NT2/D1 (cell line): ENCODE measurements at regions not wholly inside any gene's neighbourhood (a gene's known extent, or its start where the extent isn't known, plus 50 kb on each side); places are given as distances from the start of the nearest gene placed in this dataset.
"Not testable (repeated sequence)": the region's sequence is repeated elsewhere in the genome, so short reads cannot be mapped to it uniquely, and the experiment has no call there.

Experiments
- DNase-seq: peaks from one replicate; pipeline ENCODE4 v3.0.0-alpha.2; 2011; ENCODE audit warnings: low read depth, low spot score
- H3K27me3 ChIP-seq: 2 replicates; pipeline ENCODE4 v1.6.0; 2011; ENCODE audit warnings: mild to moderate bottlenecking; ENCODE audit not compliant: insufficient read length, insufficient read depth
- H3K36me3 ChIP-seq: 2 replicates; pipeline ENCODE4 v1.6.1; 2011; ENCODE audit warnings: mild to moderate bottlenecking, low read length, mixed read lengths; ENCODE audit not compliant: insufficient read depth, insufficient read length
- H3K4me1 ChIP-seq: 2 replicates; pipeline ENCODE4 v1.5.1; 2011; ENCODE audit not compliant: insufficient read depth, insufficient read length
- H3K4me3 ChIP-seq: 2 replicates; pipeline ENCODE4 v1.5.1; 2011; ENCODE audit warnings: low read depth; ENCODE audit not compliant: insufficient read length
- H3K9ac ChIP-seq: 2 replicates; pipeline ENCODE4 v1.6.0; 2011; ENCODE audit warnings: low read depth; ENCODE audit not compliant: insufficient read length
- H3K9me3 ChIP-seq: 2 replicates; pipeline ENCODE4 v1.5.1; 2011; ENCODE audit warnings: mild to moderate bottlenecking, low read length; ENCODE audit not compliant: insufficient read depth
- SUZ12 ChIP-seq: IDR thresholded peaks from 2 replicates; pipeline ENCODE4 v1.6.1; 2011; ENCODE audit not compliant: insufficient read length, insufficient read depth; ENCODE audit errors: extremely low read depth
- YY1 ChIP-seq: IDR thresholded peaks from 2 replicates; pipeline ENCODE4 v1.6.1; 2011; ENCODE audit not compliant: insufficient read length, insufficient read depth
- ZNF274 ChIP-seq: IDR thresholded peaks from 2 replicates; pipeline ENCODE4 v1.6.1; 2011; ENCODE audit warnings: mild to moderate bottlenecking, low read depth, low read length

GRCh38 chrY:7672796-7673195 lies 761.2 kb upstream of the AMELY start:
- no peaks in the 10 kb centered on the region for H3K4me1 ChIP-seq
- H3K4me3 ChIP-seq = no peak overlapping the region
- no peak overlapping the region for H3K9ac ChIP-seq
- H3K9me3 ChIP-seq = no peaks in the 10 kb centered on the region
- H3K36me3 ChIP-seq = no peaks in the 10 kb centered on the region
- no peak for DNase-seq
- H3K27me3 ChIP-seq = no peaks in the 10 kb centered on the region
- TF ChIP-seq ZNF274 (no peak), SUZ12 (no peak), YY1 (no peak)

DNA sequence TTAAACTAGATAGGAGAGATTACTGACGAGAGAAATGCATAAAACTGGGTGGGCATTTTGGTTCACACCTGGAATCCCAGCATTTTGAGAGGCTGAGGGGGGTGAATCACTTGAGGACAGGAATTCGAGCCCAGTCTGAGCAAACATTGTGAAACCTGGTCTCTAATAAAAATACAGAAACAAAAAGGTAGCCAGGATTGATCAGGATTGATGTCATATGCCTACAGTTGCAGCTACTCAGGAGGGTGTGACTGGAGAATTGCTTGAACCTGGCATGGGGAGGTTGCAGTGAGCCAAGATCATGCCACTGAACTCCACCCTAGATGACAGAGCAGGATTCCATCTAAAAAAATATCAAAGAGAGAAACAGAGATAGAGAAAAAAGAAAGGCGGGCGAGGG lies 751.7 kb upstream of the AMELY start:
- Histone ChIP-seq H3K9ac (no peak overlapping the region), H3K9me3 (no peaks in the 10 kb centered on the region), H3K4me3 (no peak overlapping the region), H3K27me3 (no peaks in the 10 kb centered on the region), H3K36me3 (no peaks in the 10 kb centered on the region), H3K4me1 (no peaks in the 10 kb centered on the region)
- DNase-seq = no peak
- TF ChIP-seq YY1 (no peak), ZNF274 (no peak), SUZ12 (no peak)

GRCh38 chrY:7659047-7659446 lies 747.5 kb upstream of the AMELY start:
- DNase-seq = no peak
- Histone ChIP-seq H3K4me3 (no peak overlapping the region), H3K36me3 (no peaks in the 10 kb centered on the region), H3K9me3 (no peaks in the 10 kb centered on the region), H3K4me1 (no peaks in the 10 kb centered on the region), H3K9ac (no peak overlapping the region), H3K27me3 (no peaks in the 10 kb centered on the region)
- no peak for TF ChIP-seq SUZ12
- no peak for TF ChIP-seq ZNF274
- TF ChIP-seq YY1 = no peak

GRCh38 chrY:7656596-7656995 lies 745.0 kb upstream of the AMELY start:
- Histone ChIP-seq H3K4me3 (no peak overlapping the region), H3K36me3 (no peaks in the 10 kb centered on the region), H3K27me3 (no peaks in the 10 kb centered on the region), H3K4me1 (no peaks in the 10 kb centered on the region), H3K9ac (no peak overlapping the region), H3K9me3 (no peaks in the 10 kb centered on the region)
- DNase-seq = no peak
- no peak for TF ChIP-seq YY1
- no peak for TF ChIP-seq ZNF274
- no peak for TF ChIP-seq SUZ12

GRCh38 chrY:7654985-7655384 lies 743.4 kb upstream of the AMELY start:
- Histone ChIP-seq H3K9ac (no peak overlapping the region), H3K4me1 (no peaks in the 10 kb centered on the region), H3K27me3 (no peaks in the 10 kb centered on the region), H3K9me3 (no peaks in the 10 kb centered on the region), H3K36me3 (no peaks in the 10 kb centered on the region), H3K4me3 (no peak overlapping the region)
- no peak for DNase-seq
- TF ChIP-seq SUZ12 (no peak), YY1 (no peak), ZNF274 (no peak)

DNA sequence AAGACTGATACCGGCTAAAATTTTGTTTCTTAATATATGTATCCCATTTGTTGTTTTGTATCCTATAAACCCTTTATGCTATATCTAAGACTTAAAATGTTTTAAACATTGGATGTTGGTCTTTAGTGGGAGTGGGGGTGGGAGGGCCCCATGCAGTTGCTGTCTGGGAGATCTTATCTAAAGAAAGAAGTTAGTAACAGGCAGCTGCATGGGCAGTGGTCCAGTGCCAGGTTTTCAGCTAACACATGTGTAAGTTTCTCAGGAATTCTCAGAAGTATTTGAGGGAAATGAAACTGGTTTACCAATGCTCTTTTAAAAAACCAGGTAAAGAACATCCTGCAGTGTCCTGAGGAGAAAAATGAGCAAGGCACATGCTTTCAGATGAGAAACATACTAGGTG lies 738.3 kb upstream of the AMELY start:
- H3K9ac ChIP-seq, DNase-seq, H3K4me1 ChIP-seq, H3K4me3 ChIP-seq, H3K27me3 ChIP-seq, H3K36me3 ChIP-seq, H3K9me3 ChIP-seq: not testable (repeated sequence)
